ENCODE measurements at regions not wholly inside any gene's neighbourhood (a gene's known extent, or its start where the extent isn't known, plus 50 kb on each side); places are given as distances from the start of the nearest gene placed in this dataset.

DNA sequence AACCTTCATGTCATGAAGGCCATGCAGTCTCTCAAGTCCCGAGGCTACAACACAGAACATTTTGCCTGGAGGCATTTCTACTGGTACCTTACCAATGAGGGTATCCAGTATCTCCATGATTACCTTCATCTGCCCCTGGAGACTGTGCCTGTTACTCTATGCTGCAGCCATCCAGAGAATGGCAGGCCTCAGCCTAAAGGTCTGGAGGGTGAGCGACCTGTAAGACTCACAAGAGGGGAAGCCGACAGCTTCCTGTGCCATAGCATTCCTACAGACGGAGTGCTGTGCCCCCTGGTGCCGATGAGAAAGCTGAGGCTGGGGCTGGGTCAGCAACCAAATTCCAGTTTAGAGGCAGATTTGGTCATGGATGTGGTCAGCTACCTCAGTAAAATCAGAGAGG is 51.3 kb upstream of the CADPS start:
- Histone ChIP-seq H3K27me3 (no peaks in the 10 kb centered on the region), H3K9me3 (no peaks in the 10 kb centered on the region), H3K27ac (no peak overlapping the region), H3K4me1 (no peaks in the 10 kb centered on the region), H3K4me3 (no peak overlapping the region), H3K36me3 (no peaks in the 10 kb centered on the region)
- DNase-seq: peak in 1 of 5 donors; percentile 26
- ATAC-seq: no peak
- TF ChIP-seq CTCF (IDR thresholded peaks at IDR 0.05) (peak in 5 of 12 donors; percentile 6 to 33 (median 15)), POLR2A (IDR thresholded peaks at IDR 0.05) (no peak)
- WGBS, 4 donors: 29 to 50% (median 39%) methylated on average over 4 to 5 of the region's 5 CpGs
- intact Hi-C loops (cut with DNase I): loop anchor here in 5 of 10 donors (5.0 to 10.0 kb wide), 2 partner anchors 259 to 262 kb away; no protein-coding TSS in a partner anchor

GRCh38 chr3:62928256-62928655 is 53.0 kb upstream of the CADPS start:
- WGBS, 4 donors: 69 to 87% (median 75%) methylated on average over 1 of the region's 1 CpG
- TF ChIP-seq POLR2A (IDR thresholded peaks at IDR 0.05): no peak
- no peak for TF ChIP-seq CTCF (IDR thresholded peaks at IDR 0.05)
- intact Hi-C loops (cut with DNase I): loop anchor here in 5 of 10 donors (5.0 to 10.0 kb wide), 2 partner anchors 261 to 263 kb away; no protein-coding TSS in a partner anchor

DNA sequence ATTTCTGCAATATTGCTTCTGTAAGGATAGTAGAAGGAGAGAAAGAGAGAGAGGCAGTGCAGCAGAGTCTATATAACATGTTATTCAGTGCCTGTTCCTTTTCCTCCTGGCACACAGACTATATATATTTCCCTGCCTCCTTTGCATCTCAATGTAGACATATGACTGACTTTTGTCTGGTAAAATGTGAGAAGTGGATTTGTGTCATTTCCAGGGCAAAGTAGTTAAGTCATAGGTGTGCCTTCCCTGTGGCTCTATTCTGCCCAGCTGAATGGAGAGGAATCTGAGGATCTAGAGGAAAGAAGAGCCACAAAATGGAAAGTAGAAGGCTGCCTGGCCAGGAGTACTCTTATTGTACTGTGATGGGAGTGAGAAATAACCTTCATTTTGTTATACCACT is 54.6 kb upstream of the CADPS start:
- H3K27me3 ChIP-seq: no peaks in the 10 kb centered on the region
- DNase-seq (no peak), ATAC-seq (no peak)
- no peaks in the 10 kb centered on the region for H3K4me1 ChIP-seq
- TF ChIP-seq CTCF (IDR thresholded peaks at IDR 0.05) (no peak), POLR2A (IDR thresholded peaks at IDR 0.05) (no peak)
- H3K27ac ChIP-seq: no peak overlapping the region
- intact Hi-C loops (cut with DNase I): loop anchor here in 5 of 10 donors (5.0 to 10.0 kb wide), 2 partner anchors 262 to 265 kb away; no protein-coding TSS in a partner anchor
- H3K36me3 ChIP-seq: no peaks in the 10 kb centered on the region
- H3K4me3 ChIP-seq: no peak overlapping the region
- no peaks in the 10 kb centered on the region for H3K9me3 ChIP-seq

More at GRCh38 chr3:62928256-62928655, 53.0 kb upstream of the CADPS start:
- Histone ChIP-seq H3K27me3 (no peaks in the 10 kb centered on the region), H3K27ac (no peak overlapping the region), H3K9me3 (no peaks in the 10 kb centered on the region), H3K4me1 (no peaks in the 10 kb centered on the region), H3K36me3 (no peaks in the 10 kb centered on the region), H3K4me3 (no peak overlapping the region)
- no peak for ATAC-seq
- DNase-seq: no peak

DNA sequence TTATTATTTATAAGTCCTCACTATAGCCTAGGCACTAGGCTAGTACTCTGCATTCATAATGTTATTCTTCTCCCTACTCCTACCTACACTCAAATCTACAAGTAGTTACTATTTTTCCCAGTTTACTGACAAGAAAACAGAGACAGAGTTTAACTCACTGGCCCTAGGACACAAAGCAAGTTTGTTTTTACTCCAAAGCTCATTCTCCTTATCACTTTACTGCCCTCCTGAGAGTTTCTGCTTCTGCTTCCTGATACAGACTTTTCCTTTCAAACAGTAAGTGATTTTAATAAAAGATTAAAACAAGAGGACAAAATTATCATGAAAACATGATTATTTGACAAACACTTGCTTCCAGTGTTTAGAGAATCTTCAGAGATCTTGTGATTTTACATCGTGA is 60.6 kb upstream of the CADPS start:
- Histone ChIP-seq H3K4me1 (no peaks in the 10 kb centered on the region), H3K27ac (no peak overlapping the region), H3K36me3 (no peaks in the 10 kb centered on the region), H3K27me3 (no peaks in the 10 kb centered on the region), H3K4me3 (no peak overlapping the region), H3K9me3 (peaks cover 0 to 12% (median 0%) of the 10 kb centered on the region in 12 donors)
- no peak for TF ChIP-seq CTCF (IDR thresholded peaks at IDR 0.05)
- no peak for TF ChIP-seq POLR2A (IDR thresholded peaks at IDR 0.05)
- ATAC-seq (no peak), DNase-seq (no peak)
- WGBS, 4 donors: 45 to 72% (median 62%) methylated on average over 1 of the region's 1 CpG
- intact Hi-C loops (cut with DNase I): no loop called here

All from heart left ventricle (tissue), 16 donors.